A673 (cell line): ENCODE measurements at regions not wholly inside any gene's neighbourhood (a gene's known extent, or its start where the extent isn't known, plus 50 kb on each side); places are given as distances from the start of the nearest gene placed in this dataset.

Experiments
- BruUV-seq: library from RNA; stranded (reverse); fragments of 400-500 nt; replicated peaks from 2 replicates; lab custom pipeline; 2021; lab: Mats Ljungman, UMichigan
- CTCF ChIA-PET: fragments of 300-600 bp; sonication (Branson Sonifier 250); formaldehyde crosslinking; loops from one replicate; lab custom pipeline; 2022; ENCODE audit warnings: antibody characterized with exemption; lab: Charles Lee
- POLR2A ChIA-PET: fragments of 300-600 bp; sonication (Branson Sonifier 250); formaldehyde crosslinking; loops from one replicate; lab custom pipeline; 2022; ENCODE audit warnings: antibody characterized with exemption; ENCODE audit not compliant: low non-redundant PET; lab: Charles Lee
- DNase-seq: peaks from one replicate; pipeline ENCODE4 v3.0.0-alpha.2; 2015; ENCODE audit warnings: low spot score
- H3K27ac ChIP-seq: fragments of 200-600 bp; sonication (generic); 2 replicates; pipeline ENCODE4 v1.5.1; 2016; ENCODE audit warnings: mixed run types, low read depth, mild to moderate bottlenecking, mixed read lengths, antibody characterized with exemption, low read length; ENCODE audit not compliant: poor library complexity, severe bottlenecking
- H3K27me3 ChIP-seq: fragments of 200-600 bp; sonication (generic); replicated peaks from 2 replicates; pipeline ENCODE4 v1.6.1; 2017; ENCODE audit warnings: mixed run types, low read depth, mild to moderate bottlenecking, mixed read lengths, antibody characterized with exemption, low read length; ENCODE audit not compliant: insufficient read depth, poor library complexity
- H3K36me3 ChIP-seq: fragments of 200-600 bp; sonication (generic); 2 replicates; pipeline ENCODE4 v1.6.1; 2016; ENCODE audit warnings: mixed run types, mild to moderate bottlenecking, mixed read lengths, antibody characterized with exemption, low read length; ENCODE audit not compliant: insufficient read depth, poor library complexity, severe bottlenecking
- H3K4me1 ChIP-seq: fragments of 200-600 bp; sonication (generic); 2 replicates; pipeline ENCODE4 v1.6.1; 2017; ENCODE audit warnings: mixed run types, mild to moderate bottlenecking, mixed read lengths, antibody characterized with exemption, low read length; ENCODE audit not compliant: insufficient read depth, poor library complexity, severe bottlenecking
- H3K4me3 ChIP-seq: fragments of 200-600 bp; sonication (generic); 2 replicates; pipeline ENCODE4 v1.5.1; 2016; ENCODE audit warnings: low read depth, mixed run types, mild to moderate bottlenecking, mixed read lengths, low read length; ENCODE audit not compliant: poor library complexity, severe bottlenecking
- H3K9me3 ChIP-seq: fragments of 200-600 bp; sonication (generic); 2 replicates; pipeline ENCODE4 v1.6.1; 2016; ENCODE audit warnings: mixed run types, low read depth, mild to moderate bottlenecking, mixed read lengths, antibody characterized with exemption, low read length; ENCODE audit not compliant: poor library complexity, severe bottlenecking
- EZH2 ChIP-seq: fragments of 200-600 bp; sonication (generic); IDR thresholded peaks from 2 replicates; pipeline ENCODE4 v1.6.1; 2017; ENCODE audit warnings: borderline replicate concordance, low read depth, mild to moderate bottlenecking, mixed read lengths, antibody characterized with exemption, low read length; ENCODE audit not compliant: poor library complexity, severe bottlenecking
- intact Hi-C: fragments of 100-400 bp; cut with micrococcal nuclease; formaldehyde crosslinking; loops from one replicate; pipeline ENCODE4 v1.10.0; 2022; ENCODE audit not compliant: unreplicated experiment
- TF ChIP-seq, protein P1 (sequence below): fragments of 300-800, 200-600 bp; sonication (generic); conservative IDR thresholded peaks from 2 replicates; pipeline ENCODE4 v1.5.1; 2017; ENCODE audit warnings: low read depth, mild to moderate bottlenecking, antibody characterized with exemption, low read length, moderate library complexity, mixed read lengths

- H3K4me3 ChIP-seq: no peak overlapping the region
- intact Hi-C loops: no loop called here
- TF ChIP-seq, protein P1, sequence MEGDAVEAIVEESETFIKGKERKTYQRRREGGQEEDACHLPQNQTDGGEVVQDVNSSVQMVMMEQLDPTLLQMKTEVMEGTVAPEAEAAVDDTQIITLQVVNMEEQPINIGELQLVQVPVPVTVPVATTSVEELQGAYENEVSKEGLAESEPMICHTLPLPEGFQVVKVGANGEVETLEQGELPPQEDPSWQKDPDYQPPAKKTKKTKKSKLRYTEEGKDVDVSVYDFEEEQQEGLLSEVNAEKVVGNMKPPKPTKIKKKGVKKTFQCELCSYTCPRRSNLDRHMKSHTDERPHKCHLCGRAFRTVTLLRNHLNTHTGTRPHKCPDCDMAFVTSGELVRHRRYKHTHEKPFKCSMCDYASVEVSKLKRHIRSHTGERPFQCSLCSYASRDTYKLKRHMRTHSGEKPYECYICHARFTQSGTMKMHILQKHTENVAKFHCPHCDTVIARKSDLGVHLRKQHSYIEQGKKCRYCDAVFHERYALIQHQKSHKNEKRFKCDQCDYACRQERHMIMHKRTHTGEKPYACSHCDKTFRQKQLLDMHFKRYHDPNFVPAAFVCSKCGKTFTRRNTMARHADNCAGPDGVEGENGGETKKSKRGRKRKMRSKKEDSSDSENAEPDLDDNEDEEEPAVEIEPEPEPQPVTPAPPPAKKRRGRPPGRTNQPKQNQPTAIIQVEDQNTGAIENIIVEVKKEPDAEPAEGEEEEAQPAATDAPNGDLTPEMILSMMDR: no peak
- TF ChIP-seq EZH2: no peak
- BruUV-seq: no TSS peak
- no peaks in the 10 kb centered on the region for H3K9me3 ChIP-seq
- no peak for DNase-seq
- H3K4me1 ChIP-seq: no peaks in the 10 kb centered on the region
- H3K27me3 ChIP-seq: no peaks in the 10 kb centered on the region
- H3K36me3 ChIP-seq: no peaks in the 10 kb centered on the region
- POLR2A ChIA-PET: no interaction called here
- no peak overlapping the region for H3K27ac ChIP-seq
- CTCF ChIA-PET: no interaction called here
Observed at GRCh38 chr2:214631406-214631805, 178.1 kb downstream of the BARD1 start.

DNA sequence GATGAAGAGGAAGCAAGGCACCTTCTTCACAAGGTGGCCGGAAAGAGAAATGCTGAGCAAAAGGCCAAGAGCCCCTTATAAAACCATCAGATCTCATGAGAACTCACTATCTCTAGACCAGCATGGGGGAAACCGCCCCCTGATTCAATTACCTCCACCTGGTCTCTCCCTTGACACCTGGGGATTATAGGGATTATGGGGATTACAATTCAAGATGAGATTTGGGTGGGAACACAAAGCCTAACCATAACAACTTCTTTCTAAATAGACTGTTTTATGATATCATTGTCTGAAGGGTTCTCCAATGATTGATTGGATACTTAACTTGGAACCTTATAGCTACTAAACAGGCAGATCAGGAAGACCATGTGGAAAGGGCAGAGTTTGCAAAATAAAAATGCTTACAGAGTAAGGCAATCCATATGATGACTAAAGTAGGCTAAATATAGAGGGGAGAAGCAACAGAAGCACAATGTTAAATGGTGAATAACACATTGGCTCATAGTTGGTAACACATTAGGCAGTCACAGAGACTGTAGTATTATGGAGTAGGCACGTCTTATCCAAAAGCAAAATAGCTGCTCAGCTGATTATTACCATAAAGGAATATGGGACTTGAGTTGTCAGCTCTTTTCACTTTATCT, 179.0 kb downstream of the BARD1 start:
- intact Hi-C loops: no loop called here
- Histone ChIP-seq H3K9me3 (no peaks in the 10 kb centered on the region), H3K4me1 (no peaks in the 10 kb centered on the region), H3K27ac (no peak overlapping the region), H3K27me3 (no peaks in the 10 kb centered on the region), H3K36me3 (no peaks in the 10 kb centered on the region), H3K4me3 (no peak overlapping the region)
- no TSS peak for BruUV-seq
- ChIA-PET CTCF (no interaction called here), POLR2A (no interaction called here)
- TF ChIP-seq, protein P1: no peak
- TF ChIP-seq EZH2: no peak
- no peak for DNase-seq

- Histone ChIP-seq H3K4me1 (no peaks in the 10 kb centered on the region), H3K27me3 (no peaks in the 10 kb centered on the region), H3K36me3 (no peaks in the 10 kb centered on the region), H3K27ac (no peak overlapping the region), H3K4me3 (no peak overlapping the region), H3K9me3 (no peaks in the 10 kb centered on the region)
- CTCF ChIA-PET: no interaction called here
- no peak for TF ChIP-seq EZH2
- TF ChIP-seq, protein P1: no peak
- no TSS peak for BruUV-seq
- POLR2A ChIA-PET: no interaction called here
- intact Hi-C loops: no loop called here
- DNase-seq: no peak
Observed at GRCh38 chr2:214629875-214630274, 179.6 kb downstream of the BARD1 start.
